ENCODE measurements at regions not wholly inside any gene's neighbourhood (a gene's known extent, or its start where the extent isn't known, plus 50 kb on each side); places are given as distances from the start of the nearest gene placed in this dataset.

DNA sequence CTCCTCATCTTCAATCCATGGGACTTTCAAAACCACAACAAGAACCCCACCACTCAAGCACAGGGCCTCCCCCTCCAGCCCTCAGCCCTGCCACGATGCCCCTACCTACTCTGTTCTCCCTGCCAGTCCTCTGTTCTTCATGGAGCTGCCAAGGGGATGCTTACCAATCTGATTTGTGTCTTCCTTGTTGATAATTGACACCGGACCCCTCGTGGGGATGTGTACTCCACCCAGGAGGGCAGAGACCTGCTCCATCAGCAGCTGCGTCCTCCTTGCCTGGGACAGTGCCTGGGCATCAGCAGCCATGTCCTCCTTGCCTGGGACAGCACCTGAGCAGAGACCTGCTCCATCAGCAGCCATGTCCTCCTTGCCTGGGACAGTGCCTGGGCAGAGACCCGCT is 1489.2 kb downstream of the TBC1D22A start:
- Mint-ChIP-seq H3K9me3 (no peaks in the 10 kb centered on the region), H3K27me3 (ENCODE audit: insufficient read depth, low read depth, poor library complexity) (peaks cover 10% of the 10 kb centered on the region), H3K36me3 (ENCODE audit: low read depth) (no peaks in the 10 kb centered on the region), H3K4me3 (no peak overlapping the region), H3K4me1 (peaks cover 16% of the 10 kb centered on the region), H3K27ac (no peak overlapping the region)
- H3K27ac ChIP-seq (ENCODE audit: low read depth): no peak overlapping the region
- H3K9me2 ChIP-seq (ENCODE audit: insufficient read depth): no peaks in the 10 kb centered on the region
- H3K4me1 ChIP-seq (ENCODE audit: insufficient read depth): 0 out of 2 replicates have a peak, but pooled peaks cover 4% of the 10 kb centered on the region
- no peak for DNase-seq (ENCODE audit: low spot score)
- no peaks in the 10 kb centered on the region for H3K27me3 ChIP-seq (ENCODE audit: insufficient read depth)
- no peak overlapping the region for H3K4me3 ChIP-seq
- no peak for ATAC-seq
- no peaks in the 10 kb centered on the region; the same call in 1 of the 2 replicates for H3K36me3 ChIP-seq (ENCODE audit: insufficient read depth)
- H2AFZ ChIP-seq: no peak overlapping the region
- TF ChIP-seq, protein P1, sequence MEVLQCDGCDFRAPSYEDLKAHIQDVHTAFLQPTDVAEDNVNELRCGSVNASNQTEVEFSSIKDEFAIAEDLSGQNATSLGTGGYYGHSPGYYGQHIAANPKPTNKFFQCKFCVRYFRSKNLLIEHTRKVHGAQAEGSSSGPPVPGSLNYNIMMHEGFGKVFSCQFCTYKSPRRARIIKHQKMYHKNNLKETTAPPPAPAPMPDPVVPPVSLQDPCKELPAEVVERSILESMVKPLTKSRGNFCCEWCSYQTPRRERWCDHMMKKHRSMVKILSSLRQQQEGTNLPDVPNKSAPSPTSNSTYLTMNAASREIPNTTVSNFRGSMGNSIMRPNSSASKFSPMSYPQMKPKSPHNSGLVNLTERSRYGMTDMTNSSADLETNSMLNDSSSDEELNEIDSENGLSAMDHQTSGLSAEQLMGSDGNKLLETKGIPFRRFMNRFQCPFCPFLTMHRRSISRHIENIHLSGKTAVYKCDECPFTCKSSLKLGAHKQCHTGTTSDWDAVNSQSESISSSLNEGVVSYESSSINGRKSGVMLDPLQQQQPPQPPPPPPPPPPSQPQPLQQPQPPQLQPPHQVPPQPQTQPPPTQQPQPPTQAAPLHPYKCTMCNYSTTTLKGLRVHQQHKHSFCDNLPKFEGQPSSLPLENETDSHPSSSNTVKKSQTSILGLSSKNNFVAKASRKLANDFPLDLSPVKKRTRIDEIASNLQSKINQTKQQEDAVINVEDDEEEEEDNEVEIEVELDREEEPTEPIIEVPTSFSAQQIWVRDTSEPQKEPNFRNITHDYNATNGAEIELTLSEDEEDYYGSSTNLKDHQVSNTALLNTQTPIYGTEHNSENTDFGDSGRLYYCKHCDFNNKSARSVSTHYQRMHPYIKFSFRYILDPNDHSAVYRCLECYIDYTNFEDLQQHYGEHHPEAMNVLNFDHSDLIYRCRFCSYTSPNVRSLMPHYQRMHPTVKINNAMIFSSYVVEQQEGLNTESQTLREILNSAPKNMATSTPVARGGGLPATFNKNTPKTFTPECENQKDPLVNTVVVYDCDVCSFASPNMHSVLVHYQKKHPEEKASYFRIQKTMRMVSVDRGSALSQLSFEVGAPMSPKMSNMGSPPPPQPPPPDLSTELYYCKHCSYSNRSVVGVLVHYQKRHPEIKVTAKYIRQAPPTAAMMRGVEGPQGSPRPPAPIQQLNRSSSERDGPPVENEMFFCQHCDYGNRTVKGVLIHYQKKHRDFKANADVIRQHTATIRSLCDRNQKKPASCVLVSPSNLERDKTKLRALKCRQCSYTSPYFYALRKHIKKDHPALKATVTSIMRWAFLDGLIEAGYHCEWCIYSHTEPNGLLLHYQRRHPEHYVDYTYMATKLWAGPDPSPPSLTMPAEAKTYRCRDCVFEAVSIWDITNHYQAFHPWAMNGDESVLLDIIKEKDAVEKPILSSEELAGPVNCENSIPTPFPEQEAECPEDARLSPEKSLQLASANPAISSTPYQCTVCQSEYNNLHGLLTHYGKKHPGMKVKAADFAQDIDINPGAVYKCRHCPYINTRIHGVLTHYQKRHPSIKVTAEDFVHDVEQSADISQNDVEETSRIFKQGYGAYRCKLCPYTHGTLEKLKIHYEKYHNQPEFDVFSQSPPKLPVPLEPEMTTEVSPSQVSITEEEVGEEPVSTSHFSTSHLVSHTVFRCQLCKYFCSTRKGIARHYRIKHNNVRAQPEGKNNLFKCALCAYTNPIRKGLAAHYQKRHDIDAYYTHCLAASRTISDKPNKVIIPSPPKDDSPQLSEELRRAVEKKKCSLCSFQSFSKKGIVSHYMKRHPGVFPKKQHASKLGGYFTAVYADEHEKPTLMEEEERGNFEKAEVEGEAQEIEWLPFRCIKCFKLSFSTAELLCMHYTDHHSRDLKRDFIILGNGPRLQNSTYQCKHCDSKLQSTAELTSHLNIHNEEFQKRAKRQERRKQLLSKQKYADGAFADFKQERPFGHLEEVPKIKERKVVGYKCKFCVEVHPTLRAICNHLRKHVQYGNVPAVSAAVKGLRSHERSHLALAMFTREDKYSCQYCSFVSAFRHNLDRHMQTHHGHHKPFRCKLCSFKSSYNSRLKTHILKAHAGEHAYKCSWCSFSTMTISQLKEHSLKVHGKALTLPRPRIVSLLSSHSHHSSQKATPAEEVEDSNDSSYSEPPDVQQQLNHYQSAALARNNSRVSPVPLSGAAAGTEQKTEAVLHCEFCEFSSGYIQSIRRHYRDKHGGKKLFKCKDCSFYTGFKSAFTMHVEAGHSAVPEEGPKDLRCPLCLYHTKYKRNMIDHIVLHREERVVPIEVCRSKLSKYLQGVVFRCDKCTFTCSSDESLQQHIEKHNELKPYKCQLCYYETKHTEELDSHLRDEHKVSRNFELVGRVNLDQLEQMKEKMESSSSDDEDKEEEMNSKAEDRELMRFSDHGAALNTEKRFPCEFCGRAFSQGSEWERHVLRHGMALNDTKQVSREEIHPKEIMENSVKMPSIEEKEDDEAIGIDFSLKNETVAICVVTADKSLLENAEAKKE (CRISPR knock-in tag; IDR thresholded peaks at IDR 0.05): no peak
- TF ChIP-seq NANOG (IDR thresholded peaks at IDR 0.05; ENCODE audit: borderline replicate concordance): no peak
- TF ChIP-seq, protein P2, sequence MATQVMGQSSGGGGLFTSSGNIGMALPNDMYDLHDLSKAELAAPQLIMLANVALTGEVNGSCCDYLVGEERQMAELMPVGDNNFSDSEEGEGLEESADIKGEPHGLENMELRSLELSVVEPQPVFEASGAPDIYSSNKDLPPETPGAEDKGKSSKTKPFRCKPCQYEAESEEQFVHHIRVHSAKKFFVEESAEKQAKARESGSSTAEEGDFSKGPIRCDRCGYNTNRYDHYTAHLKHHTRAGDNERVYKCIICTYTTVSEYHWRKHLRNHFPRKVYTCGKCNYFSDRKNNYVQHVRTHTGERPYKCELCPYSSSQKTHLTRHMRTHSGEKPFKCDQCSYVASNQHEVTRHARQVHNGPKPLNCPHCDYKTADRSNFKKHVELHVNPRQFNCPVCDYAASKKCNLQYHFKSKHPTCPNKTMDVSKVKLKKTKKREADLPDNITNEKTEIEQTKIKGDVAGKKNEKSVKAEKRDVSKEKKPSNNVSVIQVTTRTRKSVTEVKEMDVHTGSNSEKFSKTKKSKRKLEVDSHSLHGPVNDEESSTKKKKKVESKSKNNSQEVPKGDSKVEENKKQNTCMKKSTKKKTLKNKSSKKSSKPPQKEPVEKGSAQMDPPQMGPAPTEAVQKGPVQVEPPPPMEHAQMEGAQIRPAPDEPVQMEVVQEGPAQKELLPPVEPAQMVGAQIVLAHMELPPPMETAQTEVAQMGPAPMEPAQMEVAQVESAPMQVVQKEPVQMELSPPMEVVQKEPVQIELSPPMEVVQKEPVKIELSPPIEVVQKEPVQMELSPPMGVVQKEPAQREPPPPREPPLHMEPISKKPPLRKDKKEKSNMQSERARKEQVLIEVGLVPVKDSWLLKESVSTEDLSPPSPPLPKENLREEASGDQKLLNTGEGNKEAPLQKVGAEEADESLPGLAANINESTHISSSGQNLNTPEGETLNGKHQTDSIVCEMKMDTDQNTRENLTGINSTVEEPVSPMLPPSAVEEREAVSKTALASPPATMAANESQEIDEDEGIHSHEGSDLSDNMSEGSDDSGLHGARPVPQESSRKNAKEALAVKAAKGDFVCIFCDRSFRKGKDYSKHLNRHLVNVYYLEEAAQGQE (IDR thresholded peaks at IDR 0.05; ENCODE audit: unreplicated experiment): no peak
- no peak for TF ChIP-seq ZNF114 (CRISPR knock-in tag; IDR thresholded peaks at IDR 0.05)
- TF ChIP-seq, protein P3, sequence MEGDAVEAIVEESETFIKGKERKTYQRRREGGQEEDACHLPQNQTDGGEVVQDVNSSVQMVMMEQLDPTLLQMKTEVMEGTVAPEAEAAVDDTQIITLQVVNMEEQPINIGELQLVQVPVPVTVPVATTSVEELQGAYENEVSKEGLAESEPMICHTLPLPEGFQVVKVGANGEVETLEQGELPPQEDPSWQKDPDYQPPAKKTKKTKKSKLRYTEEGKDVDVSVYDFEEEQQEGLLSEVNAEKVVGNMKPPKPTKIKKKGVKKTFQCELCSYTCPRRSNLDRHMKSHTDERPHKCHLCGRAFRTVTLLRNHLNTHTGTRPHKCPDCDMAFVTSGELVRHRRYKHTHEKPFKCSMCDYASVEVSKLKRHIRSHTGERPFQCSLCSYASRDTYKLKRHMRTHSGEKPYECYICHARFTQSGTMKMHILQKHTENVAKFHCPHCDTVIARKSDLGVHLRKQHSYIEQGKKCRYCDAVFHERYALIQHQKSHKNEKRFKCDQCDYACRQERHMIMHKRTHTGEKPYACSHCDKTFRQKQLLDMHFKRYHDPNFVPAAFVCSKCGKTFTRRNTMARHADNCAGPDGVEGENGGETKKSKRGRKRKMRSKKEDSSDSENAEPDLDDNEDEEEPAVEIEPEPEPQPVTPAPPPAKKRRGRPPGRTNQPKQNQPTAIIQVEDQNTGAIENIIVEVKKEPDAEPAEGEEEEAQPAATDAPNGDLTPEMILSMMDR (conservative IDR thresholded peaks at IDR 0.05; ENCODE audit: low read depth in 2 of 2): no peak
- TF ChIP-seq POLR2AphosphoS5 (IDR thresholded peaks at IDR 0.05; ENCODE audit: low read depth): no peak
- no peak for TF ChIP-seq EZH2 (IDR thresholded peaks at IDR 0.05; ENCODE audit: low read depth, unreplicated experiment)
- no peak for TF ChIP-seq ZNF331 (CRISPR knock-in tag; IDR thresholded peaks at IDR 0.05; ENCODE audit: low read depth)
- TF ChIP-seq, protein P4, sequence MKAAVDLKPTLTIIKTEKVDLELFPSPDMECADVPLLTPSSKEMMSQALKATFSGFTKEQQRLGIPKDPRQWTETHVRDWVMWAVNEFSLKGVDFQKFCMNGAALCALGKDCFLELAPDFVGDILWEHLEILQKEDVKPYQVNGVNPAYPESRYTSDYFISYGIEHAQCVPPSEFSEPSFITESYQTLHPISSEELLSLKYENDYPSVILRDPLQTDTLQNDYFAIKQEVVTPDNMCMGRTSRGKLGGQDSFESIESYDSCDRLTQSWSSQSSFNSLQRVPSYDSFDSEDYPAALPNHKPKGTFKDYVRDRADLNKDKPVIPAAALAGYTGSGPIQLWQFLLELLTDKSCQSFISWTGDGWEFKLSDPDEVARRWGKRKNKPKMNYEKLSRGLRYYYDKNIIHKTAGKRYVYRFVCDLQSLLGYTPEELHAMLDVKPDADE (IDR thresholded peaks at IDR 0.05): no peak
- no peak for TF ChIP-seq CREB1 (CRISPR knock-in tag; IDR thresholded peaks at IDR 0.05; ENCODE audit: low read depth)
- TF ChIP-seq EZH2phosphoT487 (IDR thresholded peaks at IDR 0.05; ENCODE audit: unreplicated experiment): no peak
- no peak for TF ChIP-seq STAT1 (IDR thresholded peaks at IDR 0.05; ENCODE audit: unreplicated experiment)
- no peak for TF ChIP-seq JUNB (IDR thresholded peaks at IDR 0.05; ENCODE audit: unreplicated experiment)
- H3F3A ChIP-seq (replicated peaks; ENCODE audit: low read depth): no peaks in the 10 kb centered on the region
- no peaks in the 10 kb centered on the region for H3K79me2 ChIP-seq (replicated peaks; ENCODE audit: insufficient read depth)
- no peaks in the 10 kb centered on the region for H4K20me1 ChIP-seq (replicated peaks; ENCODE audit: insufficient read depth)
- H3K4me2 ChIP-seq: no peak overlapping the region

All from GM23338 (cell line).